ENCODE measurements at regions not wholly inside any gene's neighbourhood (a gene's known extent, or its start where the extent isn't known, plus 50 kb on each side); places are given as distances from the start of the nearest gene placed in this dataset.

GRCh38 chr6:118748311-118749062 is 97.1 kb upstream of the CEP85L start:
- Histone ChIP-seq H3K4me1 (ENCODE audit: insufficient read depth, low read length, severe bottlenecking) (no peaks in the 10 kb centered on the region), H3K79me2 (ENCODE audit: insufficient read depth, low read length) (no peaks in the 10 kb centered on the region), H3F3A (ENCODE audit: insufficient read depth, low read length) (no peaks in the 10 kb centered on the region), H3K27ac (ENCODE audit: low read depth, low read length, poor library complexity, severe bottlenecking) (no peak overlapping the region), H3K9ac (ENCODE audit: low read length) (no peak overlapping the region), H3K9me3 (ENCODE audit: low read length) (no peaks in the 10 kb centered on the region), H3K27me3 (ENCODE audit: insufficient read depth, low read length) (no peaks in the 10 kb centered on the region), H3K9me2 (ENCODE audit: low read depth, low read length) (no peaks in the 10 kb centered on the region), H2AFZ (ENCODE audit: low read length) (no peak overlapping the region), H4K20me1 (ENCODE audit: insufficient read depth, low read length) (no peaks in the 10 kb centered on the region), H3K4me2 (ENCODE audit: low read length) (no peak overlapping the region), H3K4me3 (ENCODE audit: low read depth, low read length, poor library complexity, severe bottlenecking) (no peak overlapping the region), H3K36me3 (ENCODE audit: insufficient read depth, low read length) (no peaks in the 10 kb centered on the region)
- TF ChIP-seq, protein P1, sequence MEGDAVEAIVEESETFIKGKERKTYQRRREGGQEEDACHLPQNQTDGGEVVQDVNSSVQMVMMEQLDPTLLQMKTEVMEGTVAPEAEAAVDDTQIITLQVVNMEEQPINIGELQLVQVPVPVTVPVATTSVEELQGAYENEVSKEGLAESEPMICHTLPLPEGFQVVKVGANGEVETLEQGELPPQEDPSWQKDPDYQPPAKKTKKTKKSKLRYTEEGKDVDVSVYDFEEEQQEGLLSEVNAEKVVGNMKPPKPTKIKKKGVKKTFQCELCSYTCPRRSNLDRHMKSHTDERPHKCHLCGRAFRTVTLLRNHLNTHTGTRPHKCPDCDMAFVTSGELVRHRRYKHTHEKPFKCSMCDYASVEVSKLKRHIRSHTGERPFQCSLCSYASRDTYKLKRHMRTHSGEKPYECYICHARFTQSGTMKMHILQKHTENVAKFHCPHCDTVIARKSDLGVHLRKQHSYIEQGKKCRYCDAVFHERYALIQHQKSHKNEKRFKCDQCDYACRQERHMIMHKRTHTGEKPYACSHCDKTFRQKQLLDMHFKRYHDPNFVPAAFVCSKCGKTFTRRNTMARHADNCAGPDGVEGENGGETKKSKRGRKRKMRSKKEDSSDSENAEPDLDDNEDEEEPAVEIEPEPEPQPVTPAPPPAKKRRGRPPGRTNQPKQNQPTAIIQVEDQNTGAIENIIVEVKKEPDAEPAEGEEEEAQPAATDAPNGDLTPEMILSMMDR (IDR thresholded peaks at IDR 0.05; ENCODE audit: low read length) = no peak
- no peak for TF ChIP-seq EZH2 (IDR thresholded peaks at IDR 0.05; ENCODE audit: borderline replicate concordance, low read length)

DNA sequence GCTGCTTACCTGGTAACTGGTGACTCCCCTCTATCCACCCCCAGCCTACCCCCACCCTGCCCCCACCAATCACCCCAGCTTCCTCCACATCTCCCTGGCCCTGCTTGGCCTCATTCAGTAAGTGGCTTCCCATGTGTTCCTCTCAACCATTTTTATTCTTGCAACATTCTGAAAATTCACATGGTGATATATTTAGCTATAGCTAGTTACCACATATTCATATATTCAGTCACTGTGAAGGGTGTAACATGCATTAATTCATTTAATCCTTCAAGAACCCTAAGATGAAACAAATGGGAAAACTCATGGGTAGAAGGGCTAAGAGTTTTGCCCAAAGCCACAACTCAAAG is 95.4 kb upstream of the CEP85L start:
- Histone ChIP-seq H3F3A (ENCODE audit: insufficient read depth, low read length) (no peaks in the 10 kb centered on the region), H3K4me2 (ENCODE audit: low read length) (no peak overlapping the region), H2AFZ (ENCODE audit: low read length) (no peak overlapping the region), H3K27me3 (ENCODE audit: insufficient read depth, low read length) (no peaks in the 10 kb centered on the region), H3K79me2 (ENCODE audit: insufficient read depth, low read length) (no peaks in the 10 kb centered on the region), H3K4me3 (ENCODE audit: low read depth, low read length, poor library complexity, severe bottlenecking) (no peak overlapping the region), H3K9me2 (ENCODE audit: low read depth, low read length) (no peaks in the 10 kb centered on the region), H3K9me3 (ENCODE audit: low read length) (no peaks in the 10 kb centered on the region), H3K9ac (ENCODE audit: low read length) (no peak overlapping the region), H3K4me1 (ENCODE audit: insufficient read depth, low read length, severe bottlenecking) (no peaks in the 10 kb centered on the region), H3K36me3 (ENCODE audit: insufficient read depth, low read length) (no peaks in the 10 kb centered on the region), H3K27ac (ENCODE audit: low read depth, low read length, poor library complexity, severe bottlenecking) (no peak overlapping the region), H4K20me1 (ENCODE audit: insufficient read depth, low read length) (no peaks in the 10 kb centered on the region)
- TF ChIP-seq, protein P1 (IDR thresholded peaks at IDR 0.05; ENCODE audit: low read length) = no peak
- no peak for TF ChIP-seq EZH2 (IDR thresholded peaks at IDR 0.05; ENCODE audit: borderline replicate concordance, low read length)

GRCh38 chr6:118746145-118746824 is 94.9 kb upstream of the CEP85L start:
- Histone ChIP-seq H2AFZ (ENCODE audit: low read length) (no peak overlapping the region), H3K4me3 (ENCODE audit: low read depth, low read length, poor library complexity, severe bottlenecking) (no peak overlapping the region), H3K79me2 (ENCODE audit: insufficient read depth, low read length) (no peaks in the 10 kb centered on the region), H3F3A (ENCODE audit: insufficient read depth, low read length) (no peaks in the 10 kb centered on the region), H3K36me3 (ENCODE audit: insufficient read depth, low read length) (no peaks in the 10 kb centered on the region), H3K9me2 (ENCODE audit: low read depth, low read length) (no peaks in the 10 kb centered on the region), H3K27ac (ENCODE audit: low read depth, low read length, poor library complexity, severe bottlenecking) (no peak overlapping the region), H3K9ac (ENCODE audit: low read length) (no peak overlapping the region), H3K27me3 (ENCODE audit: insufficient read depth, low read length) (no peaks in the 10 kb centered on the region), H3K4me1 (ENCODE audit: insufficient read depth, low read length, severe bottlenecking) (no peaks in the 10 kb centered on the region), H3K9me3 (ENCODE audit: low read length) (no peaks in the 10 kb centered on the region), H3K4me2 (ENCODE audit: low read length) (no peak overlapping the region), H4K20me1 (ENCODE audit: insufficient read depth, low read length) (no peaks in the 10 kb centered on the region)
- TF ChIP-seq EZH2 (IDR thresholded peaks at IDR 0.05; ENCODE audit: borderline replicate concordance, low read length) = no peak
- TF ChIP-seq, protein P1 (IDR thresholded peaks at IDR 0.05; ENCODE audit: low read length) = no peak

Measured in OCI-LY1 (cell line).